GM13977 (cell line): ENCODE measurements at regions not wholly inside any gene's neighbourhood (a gene's known extent, or its start where the extent isn't known, plus 50 kb on each side); places are given as distances from the start of the nearest gene placed in this dataset.

Experiments
- DNase-seq: peaks from one replicate; pipeline ENCODE4 v3.0.0; 2012; ENCODE audit warnings: low spot score
- CTCF ChIP-seq: IDR thresholded peaks from 2 replicates; pipeline ENCODE4 v1.5.1; 2012; ENCODE audit warnings: mild to moderate bottlenecking, control low read depth; ENCODE audit not compliant: insufficient read depth; ENCODE audit errors: extremely low read depth, missing control alignments
- in situ Hi-C: fragments of 300-500 bp; cut with MboI; formaldehyde crosslinking; loops from one replicate; pipeline ENCODE4 v1.12.0; 2022; ENCODE audit warnings: low sequenced_read_pairs, low pct_unique_long_range_greater_than_20kb, mixed read lengths, inconsistent platforms; ENCODE audit not compliant: unreplicated experiment

- no peak for DNase-seq
- in situ Hi-C loops: no loop called here
- no peak for TF ChIP-seq CTCF
Measured at GRCh38 chr16:65229191-65229662, 107.4 kb upstream of the CDH11 start.

- in situ Hi-C loops: no loop called here
- TF ChIP-seq CTCF: no peak
- DNase-seq: no peak
Measured at GRCh38 chr16:65227150-65227835, 105.4 kb upstream of the CDH11 start.

- in situ Hi-C loops: no loop called here
- no peak for DNase-seq
- no peak for TF ChIP-seq CTCF
Measured at GRCh38 chr16:65226077-65226476, 104.2 kb upstream of the CDH11 start.

- TF ChIP-seq CTCF: no peak
- DNase-seq: no peak
- in situ Hi-C loops: no loop called here
Measured at GRCh38 chr16:65225488-65225887, 103.6 kb upstream of the CDH11 start.

- in situ Hi-C loops: no loop called here
- no peak for DNase-seq
- TF ChIP-seq CTCF: no peak
Measured at GRCh38 chr16:65224994-65225393, 103.1 kb upstream of the CDH11 start.

- in situ Hi-C loops: no loop called here
- no peak for TF ChIP-seq CTCF
- no peak for DNase-seq
Measured at GRCh38 chr16:65224471-65224870, 102.6 kb upstream of the CDH11 start.

- DNase-seq: no peak
- in situ Hi-C loops: no loop called here
- TF ChIP-seq CTCF: no peak
Measured at GRCh38 chr16:65223335-65223734, 101.5 kb upstream of the CDH11 start.
